Prostate gland (tissue), 2 donors: ENCODE measurements at regions not wholly inside any gene's neighbourhood (a gene's known extent, or its start where the extent isn't known, plus 50 kb on each side); places are given as distances from the start of the nearest gene placed in this dataset.

Source experiments
- DNase-seq: peaks from one replicate; pipeline ENCODE4 v3.0.0-alpha.2; 2019; ENCODE audit warnings: low spot score
- H3K27ac ChIP-seq, 2 donors: fragments of 200-600 bp; sonication (generic); 2 replicates each; pipeline ENCODE4 v1.5.1; 2017 to 2019
- H3K27me3 ChIP-seq: fragments of 200-600 bp; sonication (generic); replicated peaks from 2 replicates; pipeline ENCODE4 v1.5.1; 2019; ENCODE audit not compliant: insufficient read depth
- H3K36me3 ChIP-seq, 2 donors: fragments of 200-600 bp; sonication (generic); 1 replicate in 1 of 2; 2 replicates in 1 of 2; pipeline versions ENCODE4 v1.5.1 to v1.8.1; 2017 to 2019
- H3K4me1 ChIP-seq: fragments of 200-600 bp; sonication (generic); replicated peaks from 2 replicates; pipeline ENCODE4 v1.5.1; 2019
- H3K4me3 ChIP-seq, 2 donors: fragments of 200-600 bp; sonication (generic); 2 replicates each; pipeline ENCODE4 v1.5.1; 2017 to 2019
- H3K9me3 ChIP-seq: fragments of 200-600 bp; sonication (generic); 2 replicates; pipeline ENCODE4 v1.5.1; 2017
- CTCF ChIP-seq, 4 experiments: fragments of 200-600 bp in 2 of 4; fragments of 450-650 bp in 2 of 4; sonication (generic) in 2 of 4; IDR thresholded peaks; 1 replicate in 3 of 4; 2 replicates in 1 of 4; pipeline ENCODE4 v1.5.1; 2016 to 2019; ENCODE audit warnings: antibody characterized with exemption in 4 of 4, mild to moderate bottlenecking in 2 of 4, moderate library complexity in 2 of 4
- POLR2A ChIP-seq: fragments of 450-650 bp; IDR thresholded peaks from one replicate; pipeline ENCODE4 v1.6.1; 2016; ENCODE audit warnings: antibody characterized with exemption, mild to moderate bottlenecking
- POLR2AphosphoS5 ChIP-seq: sonication (generic); formaldehyde crosslinking; IDR thresholded peaks from one replicate; pipeline ENCODE4 v1.6.1; 2017; ENCODE audit warnings: antibody characterized with exemption
- WGBS: methylation state at CpG from one replicate; pipeline ENCODE4 v1.1.5; 2018; 5-methylcytosine and 5-hydroxymethylcytosine counted together
- intact Hi-C: fragments of 100-400 bp; cut with DNase I; formaldehyde crosslinking; loops from one replicate; pipeline ENCODE4 v1.14.2; 2022
- small RNA-seq, 2 donors: library from RNA; depleted of rRNA; stranded (forward); fragments of <200 nt; gene quantifications; one replicate each; pipeline ENCODE3, GENCODE V24; 2016

- Histone ChIP-seq H3K27me3 (no peaks in the 10 kb centered on the region), H3K4me3 (no peak overlapping the region), H3K9me3 (no peaks in the 10 kb centered on the region), H3K27ac (no peak overlapping the region), H3K4me1 (no peaks in the 10 kb centered on the region), H3K36me3 (no peaks in the 10 kb centered on the region)
- intact Hi-C loops: no loop called here
- 65% methylated on average over 3 of the region's 3 CpGs for WGBS
- DNase-seq: no peak
- TF ChIP-seq POLR2A (no peak), CTCF (IDR thresholded peaks at IDR 0.05) (no peak), POLR2AphosphoS5 (no peak)
Measured at GRCh38 chr1:118247593-118247992, 62.6 kb upstream of the SPAG17 start.

DNA sequence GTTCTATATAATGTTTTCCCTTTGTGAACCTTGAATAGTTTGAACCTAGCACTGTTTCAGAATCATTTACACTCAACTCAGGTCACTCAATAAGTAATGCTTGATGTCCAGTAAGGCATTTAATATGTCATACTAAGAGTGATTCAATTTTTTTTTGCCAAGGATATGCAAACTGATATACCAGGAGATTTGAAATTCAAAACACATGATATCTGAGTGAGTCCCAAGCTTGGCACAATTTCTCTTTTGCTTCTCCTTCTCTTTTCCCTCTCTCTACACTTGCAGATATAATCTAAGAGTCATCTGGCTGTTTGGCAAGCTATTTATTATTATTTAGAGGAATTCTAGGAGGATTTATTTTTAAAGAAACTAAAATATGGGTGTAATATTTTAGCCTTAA lies 61.6 kb upstream of the SPAG17 start:
- H3K4me3 ChIP-seq: no peak overlapping the region
- H3K9me3 ChIP-seq: no peaks in the 10 kb centered on the region
- no peaks in the 10 kb centered on the region for H3K36me3 ChIP-seq
- TF ChIP-seq POLR2AphosphoS5: no peak
- TF ChIP-seq CTCF (IDR thresholded peaks at IDR 0.05): no peak
- TF ChIP-seq POLR2A: no peak
- H3K27ac ChIP-seq: no peak overlapping the region
- H3K4me1 ChIP-seq: no peaks in the 10 kb centered on the region
- intact Hi-C loops: no loop called here
- no peak for DNase-seq
- H3K27me3 ChIP-seq: no peaks in the 10 kb centered on the region

- Histone ChIP-seq H3K4me3 (no peak overlapping the region), H3K4me1 (no peaks in the 10 kb centered on the region), H3K27ac (no peak overlapping the region), H3K36me3 (no peaks in the 10 kb centered on the region), H3K9me3 (no peaks in the 10 kb centered on the region), H3K27me3 (no peaks in the 10 kb centered on the region)
- intact Hi-C loops: no loop called here
- WGBS: 58% methylated on average over 3 of the region's 4 CpGs
- TF ChIP-seq POLR2AphosphoS5: no peak
- no peak for TF ChIP-seq CTCF (IDR thresholded peaks at IDR 0.05)
- TF ChIP-seq POLR2A: no peak
- no peak for DNase-seq
Measured at GRCh38 chr1:118244194-118244593, 59.2 kb upstream of the SPAG17 start.

DNA sequence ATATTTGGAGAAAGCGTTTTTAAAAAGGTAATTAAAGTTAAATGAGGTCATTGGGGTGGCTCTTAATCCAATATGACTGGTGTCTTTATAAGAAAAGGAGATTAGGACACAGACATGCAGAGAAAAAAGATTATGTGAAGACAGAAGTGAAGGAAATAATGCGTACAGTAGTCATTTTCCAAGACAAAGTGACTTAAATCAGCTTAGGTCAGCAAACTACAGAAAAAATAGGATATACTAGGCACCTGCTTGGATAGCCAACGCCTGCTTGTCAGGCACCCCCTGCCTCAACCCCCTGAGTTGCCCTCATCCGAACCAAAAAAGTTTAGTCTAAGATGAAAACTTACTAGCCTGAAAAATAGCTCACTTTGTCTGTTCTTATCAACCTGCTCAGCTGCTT lies 58.2 kb upstream of the SPAG17 start:
- TF ChIP-seq CTCF (IDR thresholded peaks at IDR 0.05): no peak
- Histone ChIP-seq H3K27me3 (no peaks in the 10 kb centered on the region), H3K27ac (no peak overlapping the region), H3K9me3 (no peaks in the 10 kb centered on the region), H3K4me1 (no peaks in the 10 kb centered on the region), H3K4me3 (no peak overlapping the region), H3K36me3 (no peaks in the 10 kb centered on the region)
- 81% methylated on average over 4 of the region's 4 CpGs for WGBS
- intact Hi-C loops: no loop called here
- no peak for DNase-seq

Small RNA genes in the stretch of these regions (small RNA-seq; reads per million reads assigned to genes)
- 0 reads per million in 2 donors for gene RNA5SP56
